Brain pericyte (primary cell): ENCODE measurements at regions not wholly inside any gene's neighbourhood (a gene's known extent, or its start where the extent isn't known, plus 50 kb on each side); places are given as distances from the start of the nearest gene placed in this dataset.
"Not testable (repeated sequence)": the region's sequence is repeated elsewhere in the genome, so short reads cannot be mapped to it uniquely, and the experiment has no call there.

Experiments used
- DNase-seq: peaks from one replicate; pipeline ENCODE4 v3.0.0-alpha.2; 2012; ENCODE audit warnings: low read depth, low spot score

DNA sequence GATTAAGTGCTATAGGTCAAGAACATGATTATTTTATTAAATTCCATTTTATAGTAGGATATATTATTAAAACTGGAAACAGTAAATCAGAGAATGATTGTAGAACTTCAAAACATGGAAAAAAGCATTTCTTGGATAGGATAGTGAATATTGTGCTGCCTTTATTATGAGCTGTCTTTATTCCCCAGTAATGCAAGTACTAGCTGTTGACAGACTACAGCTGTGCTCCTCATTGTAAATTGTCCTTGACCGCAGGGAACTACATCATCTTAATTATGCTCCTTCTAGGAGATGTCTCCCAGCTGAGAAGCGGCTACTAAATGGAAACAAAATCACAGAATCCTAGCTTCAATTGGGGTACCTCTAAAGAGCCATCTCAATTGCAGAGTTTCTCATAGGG lies 1457.2 kb upstream of the PCDH7 start:
- DNase-seq, result no peak

DNA sequence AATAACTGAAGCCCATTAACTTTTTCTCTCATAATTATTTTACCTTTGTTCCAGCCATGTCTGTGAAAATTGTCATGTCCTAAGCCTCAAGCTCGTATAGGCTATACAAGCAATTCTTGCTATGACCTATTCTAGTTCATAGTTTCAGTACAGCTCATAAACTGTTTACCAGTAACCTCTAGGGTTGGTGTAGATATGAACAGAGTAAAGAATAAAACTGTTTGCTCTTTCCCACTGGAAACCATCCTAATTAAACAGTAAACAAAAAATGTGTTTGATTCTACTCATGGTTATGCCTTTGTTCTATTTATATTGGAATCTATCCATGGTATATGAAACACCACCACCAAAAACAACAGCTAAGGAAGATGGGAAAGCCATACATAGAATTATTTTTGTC lies 1444.0 kb upstream of the PCDH7 start:
- no peak for DNase-seq

DNA sequence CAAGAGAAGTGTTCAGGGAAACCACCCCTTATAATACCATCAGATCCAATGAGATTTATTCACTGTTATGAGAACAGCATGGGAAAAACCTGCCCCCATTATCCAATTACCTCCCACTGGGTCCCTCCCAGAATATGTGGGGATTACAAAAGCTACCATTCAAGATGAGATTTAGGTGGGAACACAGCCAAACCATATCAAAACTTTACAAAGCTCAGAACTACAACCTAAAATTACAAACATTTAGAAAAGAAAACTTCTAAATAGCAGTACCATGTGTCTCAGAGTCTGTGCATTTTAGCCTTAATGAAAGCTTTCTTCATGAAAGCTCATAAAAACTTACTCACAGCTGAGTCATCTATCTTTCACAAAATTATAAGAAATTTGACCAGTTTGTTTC lies 1442.8 kb upstream of the PCDH7 start:
- peak; percentile 37 for DNase-seq

DNA sequence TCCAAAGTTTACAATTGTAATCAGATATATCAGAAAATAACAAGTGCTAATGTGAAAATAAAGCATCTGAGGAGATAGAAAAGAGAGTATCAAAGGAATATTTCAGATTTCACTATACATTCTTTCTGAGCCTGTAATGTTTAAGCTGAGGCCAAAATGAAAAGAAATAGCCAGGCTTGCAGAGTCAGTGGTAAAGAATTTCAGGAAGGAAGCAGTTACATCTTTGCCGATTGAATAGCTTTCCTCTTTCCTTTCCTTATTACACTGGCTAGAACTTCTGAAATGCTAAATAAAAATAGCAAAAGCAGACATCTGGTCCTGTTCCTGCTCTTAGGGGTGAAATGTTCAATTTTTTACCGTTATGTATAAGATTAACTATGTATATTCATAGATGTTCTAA lies 1441.6 kb upstream of the PCDH7 start:
- DNase-seq, result no peak

DNA sequence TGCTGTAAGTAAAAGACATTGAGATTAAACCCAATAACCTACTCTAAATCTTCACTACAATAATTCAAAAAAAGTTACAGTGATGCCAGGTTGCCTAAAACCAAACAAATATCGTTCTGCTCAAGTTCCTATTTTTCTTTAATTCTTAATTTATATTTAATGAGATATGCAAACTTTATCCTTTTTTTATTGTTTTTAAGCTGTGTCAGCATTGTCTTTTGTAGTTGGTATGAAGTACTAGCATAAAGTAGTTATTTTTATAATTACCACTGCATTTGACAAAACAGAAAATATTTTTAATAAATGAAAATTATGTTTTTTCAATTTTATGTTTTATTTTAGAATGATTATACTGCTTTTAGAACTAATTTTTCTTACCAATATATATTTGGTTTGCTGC lies 1431.1 kb upstream of the PCDH7 start:
- no peak for DNase-seq

DNA sequence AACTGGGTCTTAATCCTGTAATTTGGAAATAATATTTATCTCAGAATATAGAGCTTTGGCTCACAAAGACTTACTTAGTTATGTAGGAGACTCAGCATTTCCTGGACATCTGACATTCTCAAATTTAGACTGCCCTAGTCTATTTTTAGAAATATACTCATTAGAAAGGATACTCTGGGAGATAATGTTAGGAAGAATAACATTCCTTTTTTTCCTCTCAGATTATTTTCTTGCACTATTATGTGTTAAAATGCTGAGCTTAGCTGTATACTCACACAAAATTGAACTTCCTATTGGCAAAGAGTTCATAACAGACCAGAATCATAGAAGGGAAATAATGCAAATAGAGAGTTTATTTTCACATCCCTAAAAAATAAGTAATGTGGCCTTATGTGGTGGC lies 1424.9 kb upstream of the PCDH7 start:
- no peak for DNase-seq

DNA sequence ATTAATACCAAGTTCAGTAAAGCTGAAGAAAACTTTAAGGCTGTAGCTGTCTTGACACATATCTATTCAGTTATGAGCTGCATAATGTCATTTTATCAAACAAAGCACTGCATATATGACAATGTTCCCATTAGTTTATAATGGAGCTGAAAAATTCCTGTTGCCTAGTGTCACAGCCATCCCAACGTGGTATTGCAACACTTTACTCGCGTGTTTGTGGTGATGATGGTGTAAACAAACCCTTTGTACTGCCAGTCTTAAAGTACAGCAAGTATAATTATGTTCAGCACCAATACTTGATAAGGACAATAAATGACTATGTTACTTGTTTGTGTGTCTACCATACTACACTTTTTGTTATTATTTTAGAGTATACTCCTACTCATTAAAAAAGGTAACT lies 1415.6 kb upstream of the PCDH7 start:
- DNase-seq, result no peak

DNA sequence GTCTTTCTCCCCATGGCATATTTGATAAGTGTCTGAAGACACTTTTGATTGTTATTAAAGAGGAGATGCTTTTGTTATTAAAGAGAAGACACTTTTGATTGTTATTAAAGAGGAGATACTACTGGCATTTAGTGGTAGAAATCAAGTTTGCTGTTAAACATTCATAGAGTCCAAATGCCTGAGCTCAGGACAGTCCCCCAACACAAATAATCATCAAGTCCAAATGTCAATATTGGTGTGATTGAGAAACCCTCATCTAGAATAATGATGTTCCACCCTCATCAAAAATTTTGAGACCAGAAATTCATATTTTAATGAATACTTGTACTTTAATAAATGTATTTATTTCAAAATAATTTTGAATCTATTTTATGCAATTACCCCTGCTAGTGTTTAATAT lies 1412.9 kb upstream of the PCDH7 start:
- no peak for DNase-seq

DNA sequence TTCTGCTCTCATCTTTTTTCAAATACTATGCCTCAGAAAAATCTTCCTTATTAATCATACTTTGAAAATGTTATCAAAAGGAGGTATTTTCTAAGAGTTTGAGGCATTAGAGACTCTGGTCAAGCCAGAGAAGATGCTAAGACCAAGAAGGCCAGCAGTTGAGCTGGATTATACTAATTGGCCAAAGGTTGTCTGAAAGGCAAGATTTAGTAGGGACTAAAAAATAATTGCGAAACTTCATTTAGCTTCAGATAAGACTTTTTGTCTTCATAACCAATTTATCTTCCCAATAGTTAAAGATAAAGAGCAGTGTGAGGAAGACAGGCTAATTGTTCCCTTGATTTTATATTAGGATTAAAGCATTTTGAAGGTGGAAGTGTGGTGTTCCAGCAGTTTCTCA lies 1412.4 kb upstream of the PCDH7 start:
- DNase-seq, result no peak

DNA sequence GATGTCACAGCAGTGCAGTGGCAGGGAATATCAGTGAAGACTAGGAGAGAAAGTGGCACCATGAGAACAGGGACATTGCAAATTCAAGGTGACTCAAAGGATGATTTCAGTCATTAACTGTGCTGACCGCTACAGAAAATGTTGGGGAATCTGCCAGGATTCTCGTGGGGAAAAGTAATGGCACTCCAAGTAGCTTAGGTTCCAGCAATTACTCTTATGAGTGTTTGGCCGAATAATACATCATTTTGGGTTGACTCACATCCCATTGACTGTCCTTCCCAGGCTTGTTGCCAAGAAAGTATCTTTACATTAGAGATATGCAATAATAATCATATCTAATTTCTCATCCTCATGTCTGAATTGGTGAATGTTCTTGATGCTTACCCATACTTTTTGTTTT lies 1411.1 kb upstream of the PCDH7 start:
- DNase-seq, result no peak

DNA sequence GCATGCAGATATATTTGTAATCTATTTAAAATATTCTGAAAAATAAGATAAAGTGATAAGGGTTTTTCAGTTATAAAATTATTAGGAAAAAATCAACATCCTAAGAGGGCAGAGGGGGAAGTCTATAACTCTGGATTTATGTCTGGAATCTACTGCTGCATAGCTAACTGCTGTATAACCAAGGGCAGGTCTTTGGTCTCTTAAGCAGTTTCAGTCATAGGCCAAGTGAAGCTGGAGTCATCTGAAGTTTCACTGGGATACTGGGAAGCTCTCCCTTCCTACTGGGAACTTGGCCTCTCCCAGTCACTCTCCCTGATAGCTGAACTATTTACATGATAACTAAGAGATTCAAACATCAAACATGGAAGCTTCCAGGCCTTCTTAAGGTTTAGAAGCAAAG lies 1409.9 kb upstream of the PCDH7 start:
- no peak for DNase-seq

DNA sequence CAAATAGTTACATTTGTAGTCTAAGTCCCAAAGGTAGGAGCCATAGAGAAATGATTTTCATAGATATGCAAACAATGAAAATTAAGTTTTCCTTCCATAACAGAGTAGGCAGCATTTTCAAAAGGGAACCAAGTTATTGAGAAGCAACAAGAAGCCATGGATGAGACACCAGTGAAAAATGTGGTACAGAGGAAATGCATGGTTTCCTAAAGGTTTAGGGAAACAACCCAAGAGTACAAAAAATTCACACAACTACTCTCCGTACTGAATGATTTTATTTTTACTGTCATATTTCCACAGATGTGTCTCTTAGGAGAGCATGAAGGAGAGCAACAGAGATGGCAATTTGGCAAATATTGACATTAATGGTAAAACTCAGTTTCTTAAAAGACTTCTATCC lies 1408.9 kb upstream of the PCDH7 start:
- DNase-seq, result no peak

DNA sequence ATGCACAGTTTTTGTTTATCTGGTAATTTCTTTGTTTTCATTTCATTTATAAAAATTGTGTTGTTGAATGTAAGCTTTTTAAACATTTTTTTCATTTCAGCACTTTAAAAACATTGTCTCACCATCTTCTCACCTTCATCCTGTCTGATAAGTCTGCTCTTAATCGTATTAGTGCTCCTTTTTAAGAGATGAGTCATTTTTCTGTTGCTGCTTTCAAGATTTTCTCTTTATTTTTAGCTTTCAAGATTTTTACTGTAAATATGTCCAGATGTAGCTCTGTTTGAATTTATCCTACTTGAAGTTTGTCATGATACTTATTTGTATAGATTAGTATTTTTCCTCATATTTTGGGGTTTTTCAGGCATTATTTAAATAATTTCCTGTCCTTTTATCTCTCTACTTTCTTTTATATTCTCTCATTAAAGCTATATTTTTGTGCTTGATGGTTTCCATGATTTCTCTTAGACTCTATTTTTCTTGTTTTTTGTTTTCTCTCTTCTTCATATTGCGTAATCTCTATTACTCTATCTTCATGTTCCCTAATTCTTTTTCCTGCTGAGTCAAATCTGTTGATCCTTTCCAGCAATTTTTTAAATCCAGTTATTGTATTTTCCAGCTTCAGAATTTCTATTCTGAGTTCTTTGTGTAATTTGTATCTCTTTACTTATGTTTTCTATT lies 1400.4 kb upstream of the PCDH7 start:
- no peak for DNase-seq

DNA sequence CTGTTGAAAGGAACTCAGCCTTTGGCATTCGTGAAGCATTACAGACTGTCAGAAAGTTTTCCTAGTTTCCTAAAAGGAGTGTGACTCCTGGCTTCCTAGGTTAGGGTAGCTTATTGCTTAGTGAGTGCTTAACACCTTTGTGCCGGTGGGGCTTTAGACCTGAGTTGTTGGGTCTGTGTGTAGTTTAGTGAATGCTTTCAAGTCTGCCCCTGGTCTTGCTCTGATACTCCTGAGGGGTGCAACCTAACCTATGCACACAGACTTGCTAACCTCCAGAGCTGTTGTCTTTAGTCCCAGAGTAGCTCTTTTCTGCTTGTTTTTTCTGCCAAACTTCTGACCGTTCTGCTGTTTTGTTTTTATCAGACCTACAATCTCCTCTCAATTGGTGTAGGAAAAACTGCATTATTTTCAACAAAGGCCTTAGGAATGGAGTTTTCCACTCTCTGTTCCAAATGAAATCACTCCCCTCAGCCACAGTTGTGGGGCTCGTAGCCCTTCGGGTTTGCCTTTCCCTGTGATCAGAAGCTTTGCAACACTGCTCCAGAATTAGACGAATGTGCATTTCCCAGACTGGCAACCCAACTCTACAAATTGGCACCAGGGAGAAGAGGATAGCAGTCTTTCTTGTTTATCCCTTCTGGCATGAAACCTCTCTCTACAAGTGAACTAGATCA lies 1399.1 kb upstream of the PCDH7 start:
- DNase-seq, result no peak

DNA sequence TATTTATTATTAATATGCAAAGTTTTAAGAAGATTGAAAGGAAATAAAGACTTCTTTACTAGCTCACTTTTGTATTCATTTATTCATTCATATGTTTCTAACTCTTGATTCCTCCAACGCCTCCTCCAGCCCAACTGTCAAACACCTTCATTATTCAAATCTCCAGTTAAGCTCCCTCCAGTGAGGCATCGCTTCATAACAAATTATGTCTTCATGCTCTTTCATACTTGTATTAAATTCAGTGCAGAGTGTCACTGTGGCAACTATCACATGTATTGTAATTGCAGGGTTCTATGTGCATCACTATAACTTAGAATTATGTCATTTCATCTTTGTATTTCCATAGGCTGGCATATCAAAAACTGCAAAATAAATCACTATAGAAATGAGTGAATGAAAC lies 1394.2 kb upstream of the PCDH7 start:
- no peak for DNase-seq

DNA sequence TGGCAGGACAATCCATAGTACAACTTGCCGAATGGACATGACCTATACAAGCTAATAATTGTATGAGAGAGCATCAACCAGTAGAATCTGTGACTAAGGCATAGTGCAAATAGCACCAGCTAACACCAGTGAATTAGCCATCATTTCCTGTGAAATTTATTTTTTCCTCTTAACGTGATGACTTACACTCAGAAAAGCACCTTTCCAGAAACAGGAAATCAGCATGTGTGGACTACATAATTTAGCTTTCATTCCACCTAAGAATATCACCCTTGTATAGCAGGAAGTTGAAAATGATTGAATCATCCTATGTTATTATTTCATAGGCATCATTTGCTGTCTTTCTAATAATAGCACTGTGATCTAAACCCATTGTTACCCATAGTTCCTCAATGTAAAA lies 1393.4 kb upstream of the PCDH7 start:
- DNase-seq, result no peak

DNA sequence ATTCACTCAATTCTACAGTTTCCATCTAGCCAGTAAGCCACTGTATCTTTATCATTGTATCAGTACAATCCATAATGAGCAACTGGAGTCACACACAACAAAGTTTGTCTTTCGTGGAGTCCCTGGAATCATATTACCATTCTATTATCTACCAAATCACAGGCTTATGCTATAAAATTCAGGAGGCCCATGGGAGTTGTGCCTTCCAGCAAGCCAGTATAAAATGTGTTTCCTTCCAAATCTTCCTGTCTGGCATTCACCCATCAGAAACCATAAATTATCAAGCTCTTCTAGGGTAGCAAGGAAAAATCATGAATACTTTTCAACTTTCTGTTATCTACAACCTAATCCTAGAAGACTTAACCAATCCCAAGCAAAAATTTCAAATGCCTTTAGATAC lies 1383.3 kb upstream of the PCDH7 start:
- DNase-seq, result no peak

DNA sequence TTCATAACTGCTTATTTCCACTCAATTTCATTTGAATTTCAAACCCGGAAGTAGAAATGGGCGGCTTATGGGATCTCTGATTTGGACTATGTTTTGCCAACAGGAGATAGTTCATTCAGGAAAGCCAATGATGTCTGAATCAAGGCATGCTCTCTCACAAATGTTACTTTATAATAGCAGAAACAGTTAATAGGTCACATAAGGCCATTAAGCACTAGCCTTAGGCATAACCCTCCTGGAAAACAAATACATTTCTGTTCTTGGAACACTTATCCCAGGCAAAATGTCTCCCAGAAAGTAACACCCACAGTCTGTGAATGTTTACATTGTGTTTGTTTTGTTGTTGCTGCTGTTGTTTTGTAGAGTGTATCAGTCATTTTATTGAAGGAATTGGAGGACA lies 1347.2 kb upstream of the PCDH7 start:
- no peak for DNase-seq

DNA sequence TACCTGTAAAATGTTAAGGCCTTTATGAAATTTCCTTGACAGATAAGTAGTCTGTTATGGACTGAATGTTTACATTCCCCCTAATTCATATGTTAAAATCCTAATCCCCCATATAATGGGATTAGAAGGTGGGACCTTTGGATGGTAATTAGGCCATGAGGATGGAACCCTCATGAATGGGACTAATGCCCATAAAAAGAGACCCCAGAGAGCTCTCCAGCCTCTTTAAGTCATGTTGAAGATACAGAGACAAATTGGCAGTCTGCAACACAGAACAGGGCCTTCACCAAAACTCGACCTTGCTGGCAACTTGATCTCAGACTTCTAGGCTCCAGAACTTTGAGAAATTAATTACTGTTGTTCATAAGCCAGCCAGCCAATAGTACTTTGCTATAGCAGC lies 1344.5 kb upstream of the PCDH7 start:
- DNase-seq, result no peak

DNA sequence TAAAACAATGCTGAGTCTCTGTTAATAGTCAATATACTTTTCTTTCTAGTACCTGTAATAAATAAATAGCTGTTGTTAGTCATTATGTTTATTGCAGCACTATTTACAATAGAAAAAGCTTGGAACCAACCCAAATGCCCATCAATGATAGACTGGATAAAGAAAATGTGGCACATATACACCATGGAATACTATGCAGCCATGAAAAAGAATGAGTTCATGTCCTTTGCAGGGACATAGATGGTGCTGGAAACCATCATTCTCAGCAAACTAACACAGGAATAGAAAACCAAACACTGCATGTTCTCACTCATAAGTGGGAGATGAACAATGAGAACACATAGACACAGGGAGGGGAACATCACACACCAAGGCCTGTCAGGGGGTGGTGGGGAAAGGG lies 1341.9 kb upstream of the PCDH7 start:
- not testable (repeated sequence) for DNase-seq

DNA sequence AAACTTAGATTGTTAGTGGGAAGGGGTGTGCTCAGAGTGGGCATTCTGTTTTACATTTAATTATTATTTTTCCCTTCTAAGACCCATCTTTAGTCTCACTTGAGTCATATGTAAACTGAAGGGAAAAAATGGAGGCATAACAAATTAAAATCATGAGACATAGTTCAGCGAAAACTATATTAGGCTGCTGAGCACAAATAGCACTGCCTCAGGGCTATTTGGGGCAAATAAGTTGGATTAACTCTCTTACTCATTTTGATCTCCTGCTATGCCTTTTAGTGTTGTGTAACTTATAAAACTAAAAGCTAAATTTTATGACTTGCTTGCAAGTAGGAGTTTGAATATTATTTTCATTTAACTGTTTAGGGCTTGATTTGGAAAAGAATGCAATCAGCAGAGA lies 1329.2 kb upstream of the PCDH7 start:
- DNase-seq, result no peak

DNA sequence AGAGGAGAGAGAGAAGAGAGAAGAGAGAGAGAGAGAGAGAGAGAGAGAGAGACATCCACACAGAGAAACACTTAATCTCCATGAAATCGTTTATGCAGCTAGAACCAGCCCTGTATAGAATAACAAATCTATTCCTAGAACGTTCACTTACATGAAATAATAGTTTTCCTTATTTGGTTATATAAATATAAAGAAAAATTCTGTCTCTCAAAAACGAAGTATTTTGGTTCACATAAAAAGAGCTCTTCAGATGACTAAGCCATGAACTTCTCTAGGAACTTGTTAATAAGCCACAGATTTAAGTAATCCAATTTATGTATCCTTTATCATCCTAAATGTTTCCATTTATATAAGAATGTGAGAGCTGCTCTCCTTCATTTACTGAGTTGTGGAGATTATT lies 1315.1 kb upstream of the PCDH7 start:
- no peak for DNase-seq

DNA sequence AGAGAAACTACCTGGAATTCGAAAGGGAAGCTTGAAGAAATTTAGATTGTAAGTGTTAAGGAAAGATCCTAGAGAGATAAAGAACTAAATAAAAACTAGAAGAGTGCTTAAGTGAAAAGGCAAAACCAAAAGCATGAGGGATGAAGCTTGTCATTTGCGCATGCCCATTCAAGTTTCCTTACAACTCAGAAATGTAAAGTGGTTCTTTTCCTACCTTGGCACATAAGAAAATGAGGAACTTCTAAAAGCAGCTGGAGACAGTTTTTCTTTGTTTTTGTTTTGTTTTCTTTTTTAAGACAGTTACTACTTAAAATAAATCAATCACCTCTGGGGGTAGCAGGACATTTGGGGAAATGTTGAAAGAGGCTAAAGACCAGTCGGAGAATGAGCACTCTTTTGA lies 1304.4 kb upstream of the PCDH7 start:
- DNase-seq, result no peak
